ENCODE measurements at regions not wholly inside any gene's neighbourhood (a gene's known extent, or its start where the extent isn't known, plus 50 kb on each side); places are given as distances from the start of the nearest gene placed in this dataset.

DNA sequence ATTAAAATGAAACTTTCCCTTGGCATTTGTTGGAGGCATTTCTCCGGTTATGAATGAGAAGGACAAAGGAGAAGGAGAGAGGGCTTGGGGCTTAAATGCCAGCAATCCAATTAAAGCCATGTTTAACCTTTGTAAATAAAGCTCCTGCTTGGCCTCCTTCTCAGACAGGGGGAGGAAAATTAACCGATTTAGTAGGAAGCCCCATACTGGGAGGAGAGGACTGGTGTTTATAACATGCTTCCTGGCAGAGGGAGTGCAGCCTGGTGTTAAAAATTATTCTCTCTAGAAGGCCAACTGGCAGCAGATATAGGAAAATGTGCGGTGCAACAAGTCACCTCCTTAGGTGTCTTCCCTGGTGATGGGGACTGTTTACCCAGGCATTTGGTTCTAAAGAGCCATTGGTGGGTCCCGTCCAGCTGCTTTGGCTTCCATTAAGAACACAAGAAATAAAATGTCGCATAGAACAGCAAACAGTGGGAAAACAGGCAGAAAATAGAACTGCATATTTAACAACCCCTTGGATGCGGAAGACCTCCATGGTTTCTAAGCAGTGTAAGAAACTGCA, 846.5 kb downstream of the TYW1 start:
- no peak overlapping the region for H3K27ac Mint-ChIP-seq
- no peaks in the 10 kb centered on the region for H3K27me3 Mint-ChIP-seq
- no peaks in the 10 kb centered on the region for H3K36me3 Mint-ChIP-seq
- peaks cover 0 to 4% (median 3%) of the 10 kb centered on the region in 3 donors for H3K9me3 Mint-ChIP-seq
- H3K4me1 Mint-ChIP-seq = no peaks in the 10 kb centered on the region
- no peak overlapping the region for H3K4me3 Mint-ChIP-seq

GRCh38 chr7:67843615-67844014, 847.0 kb downstream of the TYW1 start:
- H3K4me1 Mint-ChIP-seq = no peaks in the 10 kb centered on the region
- H3K9me3 Mint-ChIP-seq = peaks cover 0 to 6% (median 3%) of the 10 kb centered on the region in 3 donors
- no peaks in the 10 kb centered on the region for H3K36me3 Mint-ChIP-seq
- H3K27ac Mint-ChIP-seq = no peak overlapping the region
- H3K4me3 Mint-ChIP-seq = no peak overlapping the region
- H3K27me3 Mint-ChIP-seq = no peaks in the 10 kb centered on the region

GRCh38 chr7:67847092-67847787, 850.6 kb downstream of the TYW1 start:
- H3K27ac Mint-ChIP-seq = no peak overlapping the region
- no peaks in the 10 kb centered on the region for H3K27me3 Mint-ChIP-seq
- no peaks in the 10 kb centered on the region for H3K36me3 Mint-ChIP-seq
- peaks cover 2 to 4% (median 3%) of the 10 kb centered on the region in 3 donors for H3K9me3 Mint-ChIP-seq
- no peak overlapping the region for H3K4me3 Mint-ChIP-seq
- H3K4me1 Mint-ChIP-seq = no peaks in the 10 kb centered on the region

- Mint-ChIP-seq H3K4me1 (no peaks in the 10 kb centered on the region), H3K4me3 (no peak overlapping the region), H3K27me3 (no peaks in the 10 kb centered on the region), H3K9me3 (peaks cover 3 to 10% (median 8%) of the 10 kb centered on the region in 3 donors), H3K27ac (peak overlapping the region in 1 of 3 donors; percentile 35), H3K36me3 (no peaks in the 10 kb centered on the region)
Observed at GRCh38 chr7:67854221-67855178, 857.9 kb downstream of the TYW1 start.

DNA sequence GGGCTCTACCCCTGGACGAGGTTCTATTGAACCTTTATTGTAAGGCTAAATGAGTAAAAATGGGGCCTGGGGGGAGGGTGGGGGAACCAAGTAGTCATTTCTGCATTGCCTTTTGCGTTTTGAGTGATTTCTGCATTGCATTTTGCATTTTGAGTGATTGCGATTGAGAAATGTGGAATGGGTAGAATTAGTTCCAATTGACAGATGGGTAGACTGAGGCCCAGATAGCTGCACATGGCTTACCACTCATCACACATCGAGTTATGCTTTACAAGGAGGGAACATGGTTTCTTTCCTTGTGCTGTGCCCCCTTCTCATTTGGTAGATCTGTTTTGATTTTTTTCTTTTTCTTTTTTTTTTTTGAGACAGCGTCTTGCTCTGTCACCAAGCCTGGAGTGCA, 858.7 kb downstream of the TYW1 start:
- H3K4me1 Mint-ChIP-seq = no peaks in the 10 kb centered on the region
- peaks cover 3 to 10% (median 10%) of the 10 kb centered on the region in 3 donors for H3K9me3 Mint-ChIP-seq
- H3K36me3 Mint-ChIP-seq = no peaks in the 10 kb centered on the region
- no peak overlapping the region for H3K27ac Mint-ChIP-seq
- peak overlapping the region in 1 of 4 donors; percentile 24 for H3K4me3 Mint-ChIP-seq
- H3K27me3 Mint-ChIP-seq = no peaks in the 10 kb centered on the region

DNA sequence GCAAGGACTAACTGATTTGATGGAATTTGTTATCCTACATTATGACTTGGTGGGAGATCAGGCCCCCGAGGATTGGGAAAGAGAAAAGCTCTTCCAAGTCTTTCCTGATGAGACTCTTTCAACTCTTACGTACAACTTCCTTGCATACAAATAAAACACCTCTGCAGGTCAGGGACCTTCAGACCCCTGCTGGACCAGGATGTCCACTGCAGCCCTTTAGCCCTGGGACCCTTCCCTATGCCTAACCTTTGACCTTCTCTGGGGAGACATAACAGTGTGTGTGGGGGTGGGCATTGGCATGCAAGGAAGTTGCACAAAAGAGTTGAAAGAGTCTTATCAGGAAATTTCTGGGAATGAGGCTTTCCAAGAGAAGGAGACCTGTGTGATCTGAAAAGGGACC, 859.4 kb downstream of the TYW1 start:
- Mint-ChIP-seq H3K9me3 (peaks cover 3 to 10% (median 10%) of the 10 kb centered on the region in 3 donors), H3K4me1 (no peaks in the 10 kb centered on the region), H3K36me3 (no peaks in the 10 kb centered on the region), H3K4me3 (no peak overlapping the region), H3K27ac (no peak overlapping the region), H3K27me3 (no peaks in the 10 kb centered on the region)

GRCh38 chr7:67857698-67858097, 861.1 kb downstream of the TYW1 start:
- Mint-ChIP-seq H3K4me1 (no peaks in the 10 kb centered on the region), H3K27ac (no peak overlapping the region), H3K9me3 (peaks cover 7 to 19% (median 12%) of the 10 kb centered on the region in 3 donors), H3K36me3 (no peaks in the 10 kb centered on the region), H3K27me3 (no peaks in the 10 kb centered on the region), H3K4me3 (no peak overlapping the region)

- Mint-ChIP-seq H3K4me3 (no peak overlapping the region), H3K27ac (no peak overlapping the region), H3K4me1 (no peaks in the 10 kb centered on the region), H3K36me3 (no peaks in the 10 kb centered on the region), H3K27me3 (no peaks in the 10 kb centered on the region), H3K9me3 (peaks cover 4 to 19% (median 11%) of the 10 kb centered on the region in 3 donors)
Observed at GRCh38 chr7:67858931-67859330, 862.3 kb downstream of the TYW1 start.

- no peak overlapping the region for H3K27ac Mint-ChIP-seq
- H3K4me1 Mint-ChIP-seq = no peaks in the 10 kb centered on the region
- H3K4me3 Mint-ChIP-seq = no peak overlapping the region
- no peaks in the 10 kb centered on the region for H3K36me3 Mint-ChIP-seq
- H3K9me3 Mint-ChIP-seq = peaks cover 6 to 16% (median 11%) of the 10 kb centered on the region in 3 donors
- no peaks in the 10 kb centered on the region for H3K27me3 Mint-ChIP-seq
Observed at GRCh38 chr7:67863911-67864310, 867.3 kb downstream of the TYW1 start.

DNA sequence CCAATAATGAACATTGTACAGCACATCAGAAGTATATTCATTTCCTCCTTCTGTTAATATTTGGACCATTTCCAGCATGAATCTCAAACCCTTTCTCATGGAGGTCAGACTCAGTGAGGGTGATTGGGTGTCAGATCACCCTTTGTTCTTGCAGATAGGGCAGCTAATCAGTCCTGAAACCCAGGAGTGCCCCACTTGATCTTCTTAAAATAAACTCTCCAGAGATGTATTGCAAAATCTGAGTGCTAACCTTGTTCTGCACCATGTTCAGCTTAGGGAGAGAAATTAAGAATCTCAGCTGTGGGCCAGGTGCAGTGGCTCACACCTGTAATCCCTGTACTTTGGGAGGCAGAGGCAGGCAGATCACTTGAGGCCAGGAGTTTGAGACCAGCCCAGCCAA, 869.4 kb downstream of the TYW1 start:
- no peak overlapping the region for H3K27ac Mint-ChIP-seq
- H3K4me1 Mint-ChIP-seq = no peaks in the 10 kb centered on the region
- peaks cover 6 to 22% (median 16%) of the 10 kb centered on the region in 3 donors for H3K9me3 Mint-ChIP-seq
- no peaks in the 10 kb centered on the region for H3K27me3 Mint-ChIP-seq
- no peak overlapping the region for H3K4me3 Mint-ChIP-seq
- H3K36me3 Mint-ChIP-seq = no peaks in the 10 kb centered on the region

GRCh38 chr7:67866812-67867211, 870.2 kb downstream of the TYW1 start:
- Mint-ChIP-seq H3K9me3 (peaks cover 3 to 19% (median 16%) of the 10 kb centered on the region in 3 donors), H3K27me3 (no peaks in the 10 kb centered on the region), H3K4me1 (no peaks in the 10 kb centered on the region)

GRCh38 chr7:67870396-67870795, 873.8 kb downstream of the TYW1 start:
- Mint-ChIP-seq H3K36me3 (peaks cover 1% of the 10 kb centered on the region), H3K9me3 (peaks cover 4 to 18% (median 12%) of the 10 kb centered on the region in 3 donors), H3K27ac (no peak overlapping the region), H3K4me1 (no peaks in the 10 kb centered on the region), H3K4me3 (no peak overlapping the region), H3K27me3 (no peaks in the 10 kb centered on the region)

More at GRCh38 chr7:67866812-67867211, 870.2 kb downstream of the TYW1 start:
- H3K4me3 Mint-ChIP-seq = no peak overlapping the region
- H3K27ac Mint-ChIP-seq = no peak overlapping the region
- H3K36me3 Mint-ChIP-seq = no peaks in the 10 kb centered on the region

GRCh38 chr7:67875558-67875957, 878.9 kb downstream of the TYW1 start:
- Mint-ChIP-seq H3K4me1 (no peaks in the 10 kb centered on the region), H3K4me3 (no peak overlapping the region), H3K36me3 (peaks cover 1% of the 10 kb centered on the region), H3K27ac (no peak overlapping the region), H3K27me3 (no peaks in the 10 kb centered on the region), H3K9me3 (peaks cover 7 to 19% (median 15%) of the 10 kb centered on the region in 3 donors)

DNA sequence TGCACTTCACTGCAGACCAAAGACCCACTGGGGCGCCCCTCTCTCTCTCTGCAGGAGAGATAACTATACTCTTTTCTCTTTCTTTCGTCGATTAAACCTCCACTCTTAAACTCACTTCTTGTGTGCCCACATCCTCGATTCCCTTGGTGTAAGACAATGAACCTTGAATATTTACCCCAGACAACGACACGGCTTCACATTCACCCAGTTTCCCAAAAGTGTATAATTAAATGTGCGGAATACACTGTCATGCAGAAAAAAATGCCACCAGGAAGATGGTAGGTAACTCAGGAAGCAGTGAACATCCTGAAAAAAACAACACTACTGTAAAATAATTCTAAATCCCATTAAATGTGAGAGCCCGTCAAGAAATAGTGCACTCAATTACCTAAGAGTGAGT, 882.2 kb downstream of the TYW1 start:
- Mint-ChIP-seq H3K36me3 (peaks cover 1% of the 10 kb centered on the region), H3K4me1 (no peaks in the 10 kb centered on the region), H3K9me3 (peaks cover 9 to 16% (median 15%) of the 10 kb centered on the region in 3 donors), H3K4me3 (no peak overlapping the region), H3K27ac (no peak overlapping the region), H3K27me3 (no peaks in the 10 kb centered on the region)

GRCh38 chr7:67882843-67883242, 886.2 kb downstream of the TYW1 start:
- Mint-ChIP-seq H3K36me3 (no peaks in the 10 kb centered on the region), H3K27me3 (no peaks in the 10 kb centered on the region), H3K4me3 (no peak overlapping the region), H3K9me3 (peaks cover 11 to 33% (median 16%) of the 10 kb centered on the region in 3 donors), H3K27ac (no peak overlapping the region), H3K4me1 (no peaks in the 10 kb centered on the region)

Measured in IgD-negative memory B cell (primary cell).